ENCODE measurements at regions not wholly inside any gene's neighbourhood (a gene's known extent, or its start where the extent isn't known, plus 50 kb on each side); places are given as distances from the start of the nearest gene placed in this dataset.
"Not testable (repeated sequence)": the region's sequence is repeated elsewhere in the genome, so short reads cannot be mapped to it uniquely, and the experiment has no call there.

- Histone ChIP-seq H3K79me2 (ENCODE audit: insufficient read depth) (no peaks in the 10 kb centered on the region), H3K9me3 (ENCODE audit: low read depth) (no peaks in the 10 kb centered on the region), H3K36me3 (ENCODE audit: low read depth) (no peaks in the 10 kb centered on the region), H3F3A (ENCODE audit: insufficient read depth) (no peaks in the 10 kb centered on the region), H3K27me3 (replicated peaks; ENCODE audit: insufficient read depth) (no peaks in the 10 kb centered on the region), H3K4me1 (ENCODE audit: insufficient read depth) (no peaks in the 10 kb centered on the region), H4K20me1 (ENCODE audit: insufficient read depth) (no peaks in the 10 kb centered on the region), H3K9ac (no peak overlapping the region), H3K4me2 (ENCODE audit: unreplicated experiment) (no peak overlapping the region), H3K27ac (no peak overlapping the region), H3K9me2 (ENCODE audit: insufficient read depth) (no peaks in the 10 kb centered on the region), H2AFZ (no peak overlapping the region), H3K4me3 (no peak overlapping the region)
- TF ChIP-seq EZH2phosphoT487 (IDR thresholded peaks at IDR 0.05; ENCODE audit: insufficient read depth, low read depth) (no peak), EZH2 (IDR thresholded peaks at IDR 0.05; ENCODE audit: insufficient read depth, poor library complexity, severe bottlenecking) (no peak)
- in situ Hi-C loops (cut with MboI), result no loop called here
- WGBS, 2 experiments (ENCODE audit: low coverage in 1 of 2, low lambda C conversion rate in 2 of 2, missing lambda C conversion rate in 2 of 2), result 58 to 61% methylated on average over 8 of the region's 8 CpGs
- DNase-seq, result no peak
Observed at GRCh38 chr1:67916140-67916886, 83.0 kb upstream of the GNG12 start.

- Histone ChIP-seq H3K79me2 (ENCODE audit: insufficient read depth) (no peaks in the 10 kb centered on the region), H3K4me2 (ENCODE audit: unreplicated experiment) (no peak overlapping the region), H3K9me2 (ENCODE audit: insufficient read depth) (no peaks in the 10 kb centered on the region), H3F3A (ENCODE audit: insufficient read depth) (no peaks in the 10 kb centered on the region), H3K36me3 (ENCODE audit: low read depth) (no peaks in the 10 kb centered on the region), H2AFZ (no peak overlapping the region), H3K4me1 (ENCODE audit: insufficient read depth) (peaks cover 11% of the 10 kb centered on the region; the same call in 1 of the 2 replicates), H3K27ac (no peak overlapping the region), H4K20me1 (ENCODE audit: insufficient read depth) (no peaks in the 10 kb centered on the region), H3K9ac (no peak overlapping the region), H3K9me3 (ENCODE audit: low read depth) (no peaks in the 10 kb centered on the region), H3K27me3 (replicated peaks; ENCODE audit: insufficient read depth) (no peaks in the 10 kb centered on the region), H3K4me3 (no peak overlapping the region)
- in situ Hi-C loops (cut with MboI), result no loop called here
- no peak for DNase-seq
- 95 to 100% methylated on average over 1 of the region's 1 CpG for WGBS, 2 experiments (ENCODE audit: low coverage in 1 of 2, low lambda C conversion rate in 2 of 2, missing lambda C conversion rate in 2 of 2)
- TF ChIP-seq EZH2phosphoT487 (IDR thresholded peaks at IDR 0.05; ENCODE audit: insufficient read depth, low read depth), result no peak
- TF ChIP-seq EZH2 (IDR thresholded peaks at IDR 0.05; ENCODE audit: insufficient read depth, poor library complexity, severe bottlenecking), result no peak
Observed at GRCh38 chr1:67909776-67910175, 76.5 kb upstream of the GNG12 start.

- Histone ChIP-seq H3K9me3 (ENCODE audit: low read depth) (no peaks in the 10 kb centered on the region), H3K36me3 (ENCODE audit: low read depth) (no peaks in the 10 kb centered on the region), H4K20me1 (ENCODE audit: insufficient read depth) (no peaks in the 10 kb centered on the region), H3F3A (ENCODE audit: insufficient read depth) (no peaks in the 10 kb centered on the region), H3K4me1 (ENCODE audit: insufficient read depth) (peaks cover 11% of the 10 kb centered on the region; the same call in 1 of the 2 replicates), H3K9me2 (ENCODE audit: insufficient read depth) (no peaks in the 10 kb centered on the region), H3K27me3 (replicated peaks; ENCODE audit: insufficient read depth) (no peaks in the 10 kb centered on the region), H3K4me2 (ENCODE audit: unreplicated experiment) (no peak overlapping the region), H3K27ac (no peak overlapping the region), H2AFZ (no peak overlapping the region), H3K4me3 (no peak overlapping the region), H3K79me2 (ENCODE audit: insufficient read depth) (no peaks in the 10 kb centered on the region), H3K9ac (no peak overlapping the region)
- TF ChIP-seq EZH2phosphoT487 (IDR thresholded peaks at IDR 0.05; ENCODE audit: insufficient read depth, low read depth) (no peak), EZH2 (IDR thresholded peaks at IDR 0.05; ENCODE audit: insufficient read depth, poor library complexity, severe bottlenecking) (no peak)
- no peak for DNase-seq
- 77 to 89% methylated on average over 6 of the region's 6 CpGs for WGBS, 2 experiments (ENCODE audit: low coverage in 1 of 2, low lambda C conversion rate in 2 of 2, missing lambda C conversion rate in 2 of 2)
- in situ Hi-C loops (cut with MboI), result no loop called here
Observed at GRCh38 chr1:67908250-67908936, 75.1 kb upstream of the GNG12 start.

- H3K9ac ChIP-seq; H3K9me2 ChIP-seq (ENCODE audit: insufficient read depth); H3K9me3 ChIP-seq (ENCODE audit: low read depth); H2AFZ ChIP-seq; H3K36me3 ChIP-seq (ENCODE audit: low read depth); H3K27me3 ChIP-seq (replicated peaks; ENCODE audit: insufficient read depth); H4K20me1 ChIP-seq (ENCODE audit: insufficient read depth); H3K79me2 ChIP-seq (ENCODE audit: insufficient read depth); H3F3A ChIP-seq (ENCODE audit: insufficient read depth); DNase-seq; H3K4me3 ChIP-seq; in situ Hi-C loops (cut with MboI); H3K27ac ChIP-seq; H3K4me2 ChIP-seq (ENCODE audit: unreplicated experiment): not testable (repeated sequence)
- 75 to 81% methylated on average over 4 of the region's 4 CpGs for WGBS, 2 experiments (ENCODE audit: low coverage in 1 of 2, low lambda C conversion rate in 2 of 2, missing lambda C conversion rate in 2 of 2)
- peaks cover 11% of the 10 kb centered on the region; the same call in 1 of the 2 replicates for H3K4me1 ChIP-seq (ENCODE audit: insufficient read depth)
Observed at GRCh38 chr1:67907467-67907866, 74.2 kb upstream of the GNG12 start.

GRCh38 chr1:67906015-67906414 lies 72.7 kb upstream of the GNG12 start:
- not testable (repeated sequence) for H4K20me1 ChIP-seq (ENCODE audit: insufficient read depth)
- 82 to 95% methylated on average over 2 of the region's 2 CpGs for WGBS, 2 experiments (ENCODE audit: low coverage in 1 of 2, low lambda C conversion rate in 2 of 2, missing lambda C conversion rate in 2 of 2)

GRCh38 chr1:67902546-67903223 lies 69.4 kb upstream of the GNG12 start:
- H3K4me2 ChIP-seq (ENCODE audit: unreplicated experiment); H3K9me2 ChIP-seq (ENCODE audit: insufficient read depth); H3K9me3 ChIP-seq (ENCODE audit: low read depth); H3K27ac ChIP-seq; H3K79me2 ChIP-seq (ENCODE audit: insufficient read depth); H2AFZ ChIP-seq; in situ Hi-C loops (cut with MboI); H3K36me3 ChIP-seq (ENCODE audit: low read depth); H3K4me3 ChIP-seq; H4K20me1 ChIP-seq (ENCODE audit: insufficient read depth); H3F3A ChIP-seq (ENCODE audit: insufficient read depth); DNase-seq; H3K27me3 ChIP-seq (replicated peaks; ENCODE audit: insufficient read depth); H3K9ac ChIP-seq: not testable (repeated sequence)
- 72 to 75% methylated on average over 6 of the region's 6 CpGs for WGBS, 2 experiments (ENCODE audit: low coverage in 1 of 2, low lambda C conversion rate in 2 of 2, missing lambda C conversion rate in 2 of 2)
- peaks cover 16% of the 10 kb centered on the region for H3K4me1 ChIP-seq (ENCODE audit: insufficient read depth)

More at GRCh38 chr1:67906015-67906414, 72.7 kb upstream of the GNG12 start:
- H3K9me3 ChIP-seq (ENCODE audit: low read depth); H3K9ac ChIP-seq; DNase-seq; H3K4me3 ChIP-seq; H3K4me2 ChIP-seq (ENCODE audit: unreplicated experiment); H3K27me3 ChIP-seq (replicated peaks; ENCODE audit: insufficient read depth); in situ Hi-C loops (cut with MboI); H3K27ac ChIP-seq; H3K9me2 ChIP-seq (ENCODE audit: insufficient read depth); H3K36me3 ChIP-seq (ENCODE audit: low read depth); H3K79me2 ChIP-seq (ENCODE audit: insufficient read depth); H3F3A ChIP-seq (ENCODE audit: insufficient read depth); H2AFZ ChIP-seq: not testable (repeated sequence)
- H3K4me1 ChIP-seq (ENCODE audit: insufficient read depth), result peaks cover 11% of the 10 kb centered on the region; the same call in 1 of the 2 replicates
